ENCODE measurements at regions not wholly inside any gene's neighbourhood (a gene's known extent, or its start where the extent isn't known, plus 50 kb on each side); places are given as distances from the start of the nearest gene placed in this dataset.

GRCh38 chr7:96495751-96496216 is 173.9 kb upstream of the SLC25A13 start:
- no peak for TF ChIP-seq POLR2A (IDR thresholded peaks at IDR 0.05)
- no peak for TF ChIP-seq CTCF (IDR thresholded peaks at IDR 0.05)
